Activated T-cell treated with anti-CD3 and anti-CD28 coated beads for 48 hours (primary cell): ENCODE measurements at regions not wholly inside any gene's neighbourhood (a gene's known extent, or its start where the extent isn't known, plus 50 kb on each side); places are given as distances from the start of the nearest gene placed in this dataset.
"Not testable (repeated sequence)": the region's sequence is repeated elsewhere in the genome, so short reads cannot be mapped to it uniquely, and the experiment has no call there.

Experiments
- DNase-seq: peaks from one replicate; pipeline ENCODE4 v3.0.0-alpha.2; 2020; ENCODE audit warnings: low read depth

- no peak for DNase-seq
Measured at GRCh38 chr6:40688214-40688761, 101.1 kb upstream of the LRFN2 start.

- DNase-seq, result no peak
Measured at GRCh38 chr6:40685862-40686261, 98.7 kb upstream of the LRFN2 start.

GRCh38 chr6:40681622-40682021 is 94.5 kb upstream of the LRFN2 start:
- no peak for DNase-seq

- DNase-seq, result no peak
Measured at GRCh38 chr6:40678941-40679340, 91.8 kb upstream of the LRFN2 start.

GRCh38 chr6:40674170-40674569 is 87.0 kb upstream of the LRFN2 start:
- no peak for DNase-seq

GRCh38 chr6:40672087-40672486 is 84.9 kb upstream of the LRFN2 start:
- DNase-seq, result no peak

- DNase-seq, result no peak
Measured at GRCh38 chr6:40671694-40672050, 84.5 kb upstream of the LRFN2 start.

GRCh38 chr6:40671001-40671693 is 84.0 kb upstream of the LRFN2 start:
- DNase-seq, result no peak

- no peak for DNase-seq
Measured at GRCh38 chr6:40669343-40669742, 82.2 kb upstream of the LRFN2 start.

- no peak for DNase-seq
Measured at GRCh38 chr6:40668203-40668602, 81.0 kb upstream of the LRFN2 start.

GRCh38 chr6:40666530-40666929 is 79.4 kb upstream of the LRFN2 start:
- no peak for DNase-seq

- no peak for DNase-seq
Measured at GRCh38 chr6:40661726-40662125, 74.6 kb upstream of the LRFN2 start.

- DNase-seq, result not testable (repeated sequence)
Measured at GRCh38 chr6:40656772-40657171, 69.6 kb upstream of the LRFN2 start.

GRCh38 chr6:40654828-40655227 is 67.7 kb upstream of the LRFN2 start:
- no peak for DNase-seq

GRCh38 chr6:40645043-40645442 is 57.9 kb upstream of the LRFN2 start:
- no peak for DNase-seq

GRCh38 chr6:40642837-40643236 is 55.7 kb upstream of the LRFN2 start:
- DNase-seq, result no peak

GRCh38 chr6:40642190-40642589 is 55.0 kb upstream of the LRFN2 start:
- DNase-seq, result no peak

GRCh38 chr6:40640599-40641227 is 53.5 kb upstream of the LRFN2 start:
- no peak for DNase-seq
